ENCODE measurements at regions not wholly inside any gene's neighbourhood (a gene's known extent, or its start where the extent isn't known, plus 50 kb on each side); places are given as distances from the start of the nearest gene placed in this dataset.

- ATAC-seq, result no peak
- no peaks in the 10 kb centered on the region for H4K20me1 ChIP-seq (ENCODE audit: insufficient read depth)
- POLR2A ChIA-PET, result no interaction called here
Observed at GRCh38 chr9:17009071-17009470, 125.8 kb upstream of the CNTLN start.

GRCh38 chr9:17005056-17005823, 129.6 kb upstream of the CNTLN start:
- intact Hi-C loops (cut with micrococcal nuclease), result no loop called here
- ChIA-PET CTCF (interaction anchor here (0.6 kb wide), 1 partner anchor 967 kb away, joined by 3 read pairs; no protein-coding TSS in a partner anchor), RAD21 (ENCODE audit: low non-redundant PET in 1 of 2, low total read pairs in 2 of 2, uncharacterized antibody in 2 of 2, unreplicated experiment in 2 of 2) (no interaction called here), POLR2A (no interaction called here)
- no peaks in the 10 kb centered on the region for H3K79me2 ChIP-seq (ENCODE audit: insufficient read depth, low read length)
- H2AFZ ChIP-seq (ENCODE audit: low read depth, low read length, poor library complexity, severe bottlenecking), result no peak overlapping the region
- H3K36me3 ChIP-seq (ENCODE audit: control insufficient read depth in 1 of 2, insufficient read depth in 2 of 2, low read length in 2 of 2), result no peaks in the 10 kb centered on the region
- H3K4me2 ChIP-seq (ENCODE audit: low read length), result no peak overlapping the region
- H3K27ac ChIP-seq (ENCODE audit: low read depth, low read length), result no peak overlapping the region
- H3K9me3 ChIP-seq (ENCODE audit: control insufficient read depth in 1 of 2, insufficient read depth in 1 of 2, low read depth in 1 of 2, low read length in 2 of 2), result no peaks in the 10 kb centered on the region
- no peak overlapping the region for H3K9ac ChIP-seq (ENCODE audit: low read length)
- no TSS peak for BruUV-seq (replicated peaks)
- no peaks in the 10 kb centered on the region for H3K4me1 ChIP-seq (ENCODE audit: control insufficient read depth in 1 of 2, insufficient read depth in 2 of 2, low read length in 2 of 2)
- no peaks in the 10 kb centered on the region for H4K20me1 ChIP-seq (ENCODE audit: insufficient read depth)
- no peaks in the 10 kb centered on the region; the same call in 1 of the 2 replicates for H3K27me3 ChIP-seq (ENCODE audit: insufficient read depth, low read length)
- ATAC-seq (no peak), DNase-seq (ENCODE audit: low read depth, low spot score) (no peak)
- H3K4me3 ChIP-seq (replicated peaks in 1 of 2; ENCODE audit: low read depth in 1 of 2, low read length in 2 of 2), result no peak overlapping the region
- no peaks in the 10 kb centered on the region for H3K9me2 ChIP-seq (ENCODE audit: insufficient read depth)
- TF ChIP-seq EZH2 (IDR thresholded peaks at IDR 0.05) (no peak), CEBPB (IDR thresholded peaks at IDR 0.05; ENCODE audit: low read depth) (no peak), RAD21 (IDR thresholded peaks at IDR 0.05; ENCODE audit: low read depth) (no peak), JUND (IDR thresholded peaks at IDR 0.05) (no peak), CTCF (IDR thresholded peaks at IDR 0.05 in 2 of 3, conservative IDR thresholded peaks at IDR 0.05 in 1 of 3; ENCODE audit: borderline replicate concordance in 1 of 3, insufficient read depth in 1 of 3, low read depth in 2 of 3, low read length in 2 of 3) (no peak), ELF1 (IDR thresholded peaks at IDR 0.05; ENCODE audit: borderline replicate concordance, low read depth) (no peak), REST (IDR thresholded peaks at IDR 0.05; ENCODE audit: low read depth) (no peak), POLR2AphosphoS5 (IDR thresholded peaks at IDR 0.05; ENCODE audit: low read depth, low read length) (no peak)

More at GRCh38 chr9:17009071-17009470, 125.8 kb upstream of the CNTLN start:
- no peak for DNase-seq (ENCODE audit: low read depth, low spot score)
- Histone ChIP-seq H2AFZ (ENCODE audit: low read depth, low read length, poor library complexity, severe bottlenecking) (no peak overlapping the region), H3K4me2 (ENCODE audit: low read length) (no peak overlapping the region), H3K9ac (ENCODE audit: low read length) (no peak overlapping the region), H3K4me3 (replicated peaks in 1 of 2; ENCODE audit: low read depth in 1 of 2, low read length in 2 of 2) (no peak overlapping the region), H3K9me3 (ENCODE audit: control insufficient read depth in 1 of 2, insufficient read depth in 1 of 2, low read depth in 1 of 2, low read length in 2 of 2) (no peaks in the 10 kb centered on the region), H3K79me2 (ENCODE audit: insufficient read depth, low read length) (no peaks in the 10 kb centered on the region), H3K36me3 (ENCODE audit: control insufficient read depth in 1 of 2, insufficient read depth in 2 of 2, low read length in 2 of 2) (no peaks in the 10 kb centered on the region), H3K27ac (ENCODE audit: low read depth, low read length) (no peak overlapping the region), H3K4me1 (ENCODE audit: control insufficient read depth in 1 of 2, insufficient read depth in 2 of 2, low read length in 2 of 2) (no peaks in the 10 kb centered on the region), H3K27me3 (ENCODE audit: insufficient read depth, low read length) (no peaks in the 10 kb centered on the region; the same call in 1 of the 2 replicates), H3K9me2 (ENCODE audit: insufficient read depth) (no peaks in the 10 kb centered on the region)
- ChIA-PET CTCF (no interaction called here), RAD21 (ENCODE audit: low non-redundant PET in 1 of 2, low total read pairs in 2 of 2, uncharacterized antibody in 2 of 2, unreplicated experiment in 2 of 2) (no interaction called here)
- intact Hi-C loops (cut with micrococcal nuclease), result no loop called here
- no TSS peak for BruUV-seq (replicated peaks)
- TF ChIP-seq ATF3 (IDR thresholded peaks at IDR 0.05) (no peak), SIN3A (IDR thresholded peaks at IDR 0.05; ENCODE audit: low read depth) (no peak), RAD21 (IDR thresholded peaks at IDR 0.05; ENCODE audit: low read depth) (no peak), EZH2phosphoT487 (IDR thresholded peaks at IDR 0.05; ENCODE audit: borderline replicate concordance) (no peak), JUND (IDR thresholded peaks at IDR 0.05) (no peak), YY1 (IDR thresholded peaks at IDR 0.05; ENCODE audit: extremely low read depth, insufficient replicate concordance, low read depth, low read length) (no peak), SRF (IDR thresholded peaks at IDR 0.05; ENCODE audit: low read depth) (no peak), SP1 (IDR thresholded peaks at IDR 0.05; ENCODE audit: low read depth) (no peak), ZNF274 (IDR thresholded peaks at IDR 0.05; ENCODE audit: low read depth, low read length) (no peak), TCF7L2 (IDR thresholded peaks at IDR 0.05; ENCODE audit: borderline replicate concordance, extremely low read depth, insufficient read depth, insufficient read length) (no peak), FOSL1 (IDR thresholded peaks at IDR 0.05; ENCODE audit: low read depth) (no peak), CBX3 (IDR thresholded peaks at IDR 0.05; ENCODE audit: low read depth) (no peak), ELF1 (IDR thresholded peaks at IDR 0.05; ENCODE audit: borderline replicate concordance, low read depth) (no peak), EZH2 (IDR thresholded peaks at IDR 0.05) (no peak), CEBPB (IDR thresholded peaks at IDR 0.05; ENCODE audit: low read depth) (no peak)

All from HCT116 (cell line).